Adrenal gland (tissue), 9 donors: ENCODE measurements at regions not wholly inside any gene's neighbourhood (a gene's known extent, or its start where the extent isn't known, plus 50 kb on each side); places are given as distances from the start of the nearest gene placed in this dataset.

Source experiments
- DNase-seq, 7 donors: peaks; one replicate each; pipeline ENCODE4 v3.0.0-alpha.2; 2019 to 2020
- H3K27ac ChIP-seq, 5 donors: fragments of 200-600 bp; sonication (generic) in 4 of 5; 1 replicate in 3 of 5; 2 replicates in 2 of 5; pipeline versions ENCODE4 v1.5.1 to v1.8.0; 2016 to 2020; ENCODE audit warnings: mild to moderate bottlenecking in 1 of 5
- H3K27me3 ChIP-seq: fragments of 200-600 bp; 2 replicates; pipeline ENCODE4 v1.8.0; 2021
- H3K36me3 ChIP-seq, 2 donors: fragments of 200-600 bp; replicated peaks in 1 of 2; 1 replicate in 1 of 2; 2 replicates in 1 of 2; pipeline versions ENCODE4 v1.5.1 to v1.8.0; 2018 to 2022
- H3K4me1 ChIP-seq, 2 donors: fragments of 200-600 bp; replicated peaks in 1 of 2; 1 replicate in 1 of 2; 2 replicates in 1 of 2; pipeline versions ENCODE4 v1.5.1 to v1.8.0; 2018 to 2021
- H3K4me3 ChIP-seq, 4 donors: fragments of 200-600 bp; sonication (generic) in 3 of 4; one replicate each; pipeline ENCODE4 v1.5.1; 2016 to 2018
- H3K9me3 ChIP-seq, 3 donors: fragments of 200-600 bp; sonication (generic) in 1 of 3; replicated peaks in 1 of 3; 1 replicate in 2 of 3; 2 replicates in 1 of 3; pipeline versions ENCODE4 v1.5.1 to v1.8.0; 2016 to 2021
- CTCF ChIP-seq, 6 experiments: fragments of 450-650 bp in 4 of 6; fragments of 200-600 bp in 2 of 6; sonication (generic) in 1 of 6; IDR thresholded peaks; 1 replicate in 5 of 6; 2 replicates in 1 of 6; pipeline versions ENCODE4 v1.5.1 to v1.8.0; 2016 to 2021; ENCODE audit warnings: antibody characterized with exemption in 6 of 6, mild to moderate bottlenecking in 2 of 6, moderate library complexity in 1 of 6
- POLR2A ChIP-seq, 2 donors: fragments of 450-650 bp; IDR thresholded peaks; one replicate each; pipeline ENCODE4 v1.6.1; 2017; ENCODE audit warnings: antibody characterized with exemption in 2 of 2, mild to moderate bottlenecking in 2 of 2, moderate library complexity in 1 of 2
- WGBS, 4 donors: extraction: QIAGEN DNeasy Blood & Tissue Kit in 2 of 4; methylation state at CpG; one replicate each; pipeline versions ENCODE4 v1.1.5 to v1.1.7; 2013 to 2017; 5-methylcytosine and 5-hydroxymethylcytosine counted together
- intact Hi-C, 2 donors: fragments of 100-400 bp; cut with DNase I; formaldehyde crosslinking; loops; one replicate each; pipeline versions ENCODE4 v1.14.1 to v1.15.0; 2022 to 2023
- donor health status: healthy with polysubstance abuse.
- donor health status: Bipolar disorder and iron deficiency.
- donor health status: DM: yes; HTN: yes; CAD: no.
- donor health status: DM: no; HTN: no; CAD: no.
- donor health status: DM: no; HTN: no; CAD: no.

GRCh38 chr5:29370248-29370647 lies 1823.2 kb upstream of the CDH6 start:
- intact Hi-C loops: no loop called here
- 65 to 74% (median 68%) methylated on average over 5 of the region's 5 CpGs for WGBS, 4 donors
- H3K36me3 ChIP-seq: no peaks in the 10 kb centered on the region
- no peaks in the 10 kb centered on the region for H3K27me3 ChIP-seq
- no peaks in the 10 kb centered on the region for H3K4me1 ChIP-seq
- H3K4me3 ChIP-seq: no peak overlapping the region
- H3K27ac ChIP-seq: no peak overlapping the region
- H3K9me3 ChIP-seq: no peaks in the 10 kb centered on the region
- TF ChIP-seq POLR2A (IDR thresholded peaks at IDR 0.05) (no peak), CTCF (IDR thresholded peaks at IDR 0.05) (no peak)
- DNase-seq: no peak

- DNase-seq: no peak
- no peaks in the 10 kb centered on the region for H3K4me1 ChIP-seq
- intact Hi-C loops: no loop called here
- no peaks in the 10 kb centered on the region for H3K36me3 ChIP-seq
- WGBS, 4 donors: 51 to 57% (median 52%) methylated on average over 5 of the region's 5 CpGs
- no peaks in the 10 kb centered on the region for H3K9me3 ChIP-seq
- TF ChIP-seq POLR2A (IDR thresholded peaks at IDR 0.05): no peak
- TF ChIP-seq CTCF (IDR thresholded peaks at IDR 0.05): no peak
- no peaks in the 10 kb centered on the region for H3K27me3 ChIP-seq
- no peak overlapping the region for H3K27ac ChIP-seq
- H3K4me3 ChIP-seq: no peak overlapping the region
Observed at GRCh38 chr5:29367176-29367833, 1826.2 kb upstream of the CDH6 start.

GRCh38 chr5:29351170-29351569 lies 1842.3 kb upstream of the CDH6 start:
- 76 to 84% (median 81%) methylated on average over 3 of the region's 3 CpGs for WGBS, 4 donors
- Histone ChIP-seq H3K27ac (no peak overlapping the region), H3K4me3 (no peak overlapping the region), H3K9me3 (no peaks in the 10 kb centered on the region), H3K27me3 (no peaks in the 10 kb centered on the region), H3K4me1 (no peaks in the 10 kb centered on the region), H3K36me3 (no peaks in the 10 kb centered on the region)
- intact Hi-C loops: no loop called here
- TF ChIP-seq CTCF (IDR thresholded peaks at IDR 0.05): no peak
- no peak for TF ChIP-seq POLR2A (IDR thresholded peaks at IDR 0.05)
- no peak for DNase-seq

GRCh38 chr5:29337030-29337429 lies 1856.5 kb upstream of the CDH6 start:
- 66 to 76% (median 70%) methylated on average over 2 of the region's 2 CpGs for WGBS, 4 donors
- intact Hi-C loops: no loop called here
- TF ChIP-seq POLR2A (IDR thresholded peaks at IDR 0.05) (no peak), CTCF (IDR thresholded peaks at IDR 0.05) (no peak)

More at GRCh38 chr5:29337030-29337429, 1856.5 kb upstream of the CDH6 start:
- no peak overlapping the region for H3K4me3 ChIP-seq
- H3K27me3 ChIP-seq: no peaks in the 10 kb centered on the region
- H3K9me3 ChIP-seq: no peaks in the 10 kb centered on the region
- no peaks in the 10 kb centered on the region for H3K36me3 ChIP-seq
- H3K4me1 ChIP-seq: no peaks in the 10 kb centered on the region
- H3K27ac ChIP-seq: no peak overlapping the region
- no peak for DNase-seq
